SK-N-SH (cell line): ENCODE measurements at regions not wholly inside any gene's neighbourhood (a gene's known extent, or its start where the extent isn't known, plus 50 kb on each side); places are given as distances from the start of the nearest gene placed in this dataset.

Source experiments
- CTCF ChIP-seq: fragments of 200-600 bp; sonication (generic); IDR thresholded peaks from 2 replicates; pipeline ENCODE4 v1.6.1; 2017; ENCODE audit warnings: antibody characterized with exemption, mild to moderate bottlenecking, moderate library complexity
- MXI1 ChIP-seq: IDR thresholded peaks from 2 replicates; pipeline ENCODE4 v1.6.1; 2012; ENCODE audit warnings: mild to moderate bottlenecking, low read depth, low read length, improper control_type of control experiment

DNA sequence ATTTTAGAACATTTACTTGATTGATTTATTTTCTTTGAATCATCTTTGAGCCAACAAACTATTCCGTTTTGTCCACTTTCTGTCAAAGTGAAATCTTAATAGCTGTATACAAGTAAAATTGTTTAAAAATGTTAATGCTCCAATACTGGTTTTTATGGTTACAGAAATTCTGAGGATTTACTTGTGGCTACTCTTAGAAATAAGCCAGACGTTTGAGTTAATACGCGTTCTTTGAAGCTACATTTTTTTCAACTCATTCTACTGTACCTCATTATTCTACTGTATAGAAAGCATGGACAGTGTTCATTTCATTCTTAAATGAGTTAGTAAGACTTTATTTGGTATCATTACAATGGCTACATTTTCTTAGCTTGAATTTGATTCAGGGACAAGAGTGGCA, 996.2 kb upstream of the FLRT2 start:
- TF ChIP-seq CTCF, result no peak
- TF ChIP-seq MXI1, result no peak
